GM13977 (cell line): ENCODE measurements at regions not wholly inside any gene's neighbourhood (a gene's known extent, or its start where the extent isn't known, plus 50 kb on each side); places are given as distances from the start of the nearest gene placed in this dataset.

ENCODE experiments used
- DNase-seq: peaks from one replicate; pipeline ENCODE4 v3.0.0; 2012; ENCODE audit warnings: low spot score
- in situ Hi-C: fragments of 300-500 bp; cut with MboI; formaldehyde crosslinking; loops from one replicate; pipeline ENCODE4 v1.12.0; 2022; ENCODE audit warnings: low sequenced_read_pairs, low pct_unique_long_range_greater_than_20kb, mixed read lengths, inconsistent platforms; ENCODE audit not compliant: unreplicated experiment
- TF ChIP-seq, protein P1 (sequence below): IDR thresholded peaks from 2 replicates; pipeline ENCODE4 v1.5.1; 2012; ENCODE audit warnings: mild to moderate bottlenecking, control low read depth; ENCODE audit not compliant: insufficient read depth; ENCODE audit errors: extremely low read depth, missing control alignments

DNA sequence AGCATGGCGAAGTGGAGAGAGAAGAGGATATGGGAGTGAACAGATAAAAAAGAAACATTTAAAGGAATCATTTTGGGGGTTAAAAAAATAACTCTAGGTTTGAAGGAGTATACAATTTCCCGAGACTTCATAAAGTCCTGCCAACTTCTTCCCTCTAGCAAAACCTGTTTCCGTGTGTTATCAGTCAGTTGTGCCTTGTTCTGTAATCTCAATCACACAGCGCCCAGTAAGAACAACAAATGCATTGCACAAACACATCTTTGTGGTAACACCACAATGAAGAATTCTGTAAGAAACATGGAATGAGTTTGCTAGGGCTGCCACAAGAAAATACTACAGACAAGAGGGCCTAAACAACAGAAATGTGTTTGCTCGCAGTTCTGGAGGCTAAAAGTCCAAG lies 144.7 kb upstream of the FUT8 start:
- in situ Hi-C loops = no loop called here
- no peak for DNase-seq
- TF ChIP-seq, protein P1, sequence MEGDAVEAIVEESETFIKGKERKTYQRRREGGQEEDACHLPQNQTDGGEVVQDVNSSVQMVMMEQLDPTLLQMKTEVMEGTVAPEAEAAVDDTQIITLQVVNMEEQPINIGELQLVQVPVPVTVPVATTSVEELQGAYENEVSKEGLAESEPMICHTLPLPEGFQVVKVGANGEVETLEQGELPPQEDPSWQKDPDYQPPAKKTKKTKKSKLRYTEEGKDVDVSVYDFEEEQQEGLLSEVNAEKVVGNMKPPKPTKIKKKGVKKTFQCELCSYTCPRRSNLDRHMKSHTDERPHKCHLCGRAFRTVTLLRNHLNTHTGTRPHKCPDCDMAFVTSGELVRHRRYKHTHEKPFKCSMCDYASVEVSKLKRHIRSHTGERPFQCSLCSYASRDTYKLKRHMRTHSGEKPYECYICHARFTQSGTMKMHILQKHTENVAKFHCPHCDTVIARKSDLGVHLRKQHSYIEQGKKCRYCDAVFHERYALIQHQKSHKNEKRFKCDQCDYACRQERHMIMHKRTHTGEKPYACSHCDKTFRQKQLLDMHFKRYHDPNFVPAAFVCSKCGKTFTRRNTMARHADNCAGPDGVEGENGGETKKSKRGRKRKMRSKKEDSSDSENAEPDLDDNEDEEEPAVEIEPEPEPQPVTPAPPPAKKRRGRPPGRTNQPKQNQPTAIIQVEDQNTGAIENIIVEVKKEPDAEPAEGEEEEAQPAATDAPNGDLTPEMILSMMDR = no peak

DNA sequence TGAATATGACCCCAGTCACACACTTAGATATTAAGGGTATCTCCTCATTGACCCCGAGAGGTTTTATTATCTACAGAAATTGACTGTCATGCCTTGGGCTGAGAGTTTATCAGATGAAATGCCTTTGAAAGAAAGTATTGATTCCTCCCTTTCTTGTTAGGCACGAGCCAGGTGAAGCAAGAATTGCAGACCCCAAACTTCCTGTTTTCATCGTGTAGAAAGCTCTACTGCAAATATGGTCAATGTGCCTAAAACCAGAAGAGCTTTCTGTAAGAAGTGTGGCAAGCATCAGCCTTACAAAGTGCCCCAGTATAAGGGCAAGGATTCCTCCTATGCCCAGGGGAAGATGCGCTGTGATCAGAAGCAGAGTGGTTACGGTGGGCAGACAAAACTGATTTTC lies 143.9 kb upstream of the FUT8 start:
- in situ Hi-C loops = no loop called here
- no peak for DNase-seq
- TF ChIP-seq, protein P1 = no peak

DNA sequence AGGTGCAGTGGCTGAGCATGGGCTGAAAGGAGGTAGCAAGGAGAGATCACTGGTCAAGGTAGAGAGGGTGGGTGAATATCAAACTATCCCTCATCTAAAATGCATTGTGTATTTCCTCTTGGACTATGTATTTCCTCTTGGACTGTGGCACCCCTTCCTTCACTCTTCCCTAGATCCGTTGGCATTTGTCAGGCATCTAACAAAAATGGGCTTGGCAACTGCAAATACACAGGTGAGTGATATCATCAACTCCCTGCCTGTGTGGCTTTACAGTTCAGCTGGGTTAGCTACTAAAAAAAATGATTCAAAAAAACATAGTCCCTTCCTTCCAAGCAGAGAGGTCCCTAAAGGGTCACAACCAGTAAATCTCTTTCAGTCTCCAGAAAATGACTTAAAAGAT lies 142.8 kb upstream of the FUT8 start:
- no peak for DNase-seq
- in situ Hi-C loops = loop anchor here (5.0 kb wide), 1 partner anchor 32 kb away; no protein-coding TSS in a partner anchor
- TF ChIP-seq, protein P1 = no peak

DNA sequence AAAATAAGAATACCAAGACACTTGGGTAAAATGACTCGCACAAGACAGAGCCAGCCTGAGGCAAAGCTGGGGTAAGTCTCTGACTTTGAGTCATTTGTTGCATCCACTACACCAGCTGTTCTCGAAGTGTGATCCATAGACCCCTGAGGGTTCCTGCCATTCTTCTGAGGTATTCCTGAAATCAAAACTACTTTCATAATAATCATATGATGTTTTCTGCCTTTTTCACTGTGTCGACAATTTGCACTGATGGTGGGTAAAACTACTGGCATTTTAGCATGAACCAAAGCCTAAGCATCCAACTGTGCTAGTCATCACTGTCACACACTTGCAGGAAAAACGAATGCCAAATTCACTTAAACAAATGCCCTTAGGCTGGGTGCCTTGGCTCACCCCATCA lies 135.5 kb upstream of the FUT8 start:
- TF ChIP-seq, protein P1 = no peak
- in situ Hi-C loops = no loop called here

DNA sequence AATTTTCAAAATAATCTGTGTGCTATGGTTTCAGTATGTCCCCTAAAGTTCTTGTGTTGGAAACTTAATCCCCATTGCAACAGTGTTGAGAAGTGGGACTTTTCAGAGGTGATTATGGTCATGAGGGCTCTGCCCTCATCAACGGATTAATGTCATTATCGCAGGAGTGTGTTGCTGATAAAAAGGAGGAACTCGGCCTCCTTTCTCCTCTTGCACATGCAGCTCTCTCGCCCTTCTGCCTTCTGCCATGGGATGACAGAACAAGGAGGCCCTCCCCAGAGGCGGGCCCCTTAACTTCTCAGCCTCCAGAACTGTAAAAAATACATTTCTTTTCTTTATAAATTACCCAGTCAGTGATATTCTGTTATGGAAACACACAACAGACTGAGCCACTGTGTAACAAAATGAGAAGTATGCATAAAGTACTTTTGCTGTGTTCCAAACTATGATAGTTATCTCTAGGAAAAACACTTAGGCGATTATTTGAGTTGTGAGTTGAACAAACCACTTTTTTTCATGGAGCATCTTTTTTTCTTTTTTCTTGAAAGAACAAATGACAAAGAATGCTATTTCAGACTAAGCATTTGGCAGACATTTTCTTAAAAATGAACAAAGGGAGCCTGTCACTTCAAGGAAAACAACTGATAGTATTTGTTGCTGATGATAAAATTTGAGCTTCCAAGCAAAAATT lies 134.8 kb upstream of the FUT8 start:
- DNase-seq = no peak
- in situ Hi-C loops = no loop called here
- TF ChIP-seq, protein P1 = no peak

More for the DNA sequence above, 135.5 kb upstream of the FUT8 start:
- no peak for DNase-seq

DNA sequence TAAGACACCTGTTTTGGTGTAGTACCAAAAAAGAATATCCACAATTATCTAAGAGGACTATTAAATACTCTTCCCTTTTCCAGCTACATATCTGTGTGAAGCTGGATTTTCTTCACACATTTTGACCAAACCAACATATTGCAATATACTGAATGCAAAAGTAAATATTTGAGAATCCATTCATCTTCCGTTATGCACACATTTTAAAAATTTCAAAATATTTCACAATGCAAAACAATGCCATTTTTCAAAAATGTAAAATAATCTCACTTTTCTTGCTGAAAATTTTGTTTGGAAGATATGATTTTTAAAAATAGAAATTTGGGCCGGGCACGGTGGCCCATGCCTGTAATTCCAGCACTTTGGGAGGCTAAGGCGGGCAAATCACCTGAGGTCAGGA lies 133.9 kb upstream of the FUT8 start:
- no peak for DNase-seq
- in situ Hi-C loops = no loop called here
- TF ChIP-seq, protein P1 = no peak
